ENCODE measurements at regions not wholly inside any gene's neighbourhood (a gene's known extent, or its start where the extent isn't known, plus 50 kb on each side); places are given as distances from the start of the nearest gene placed in this dataset.

GRCh38 chr7:85509476-85509875 lies 322.6 kb upstream of the SEMA3D start:
- Histone ChIP-seq H3K27me3 (ENCODE audit: control insufficient read depth, insufficient read depth, low read length) (no peaks in the 10 kb centered on the region), H3K4me3 (ENCODE audit: low read length) (no peak overlapping the region), H3K4me1 (ENCODE audit: control insufficient read depth, insufficient read depth, low read length) (no peaks in the 10 kb centered on the region), H3K36me3 (ENCODE audit: control insufficient read depth, insufficient read depth, low read length) (no peaks in the 10 kb centered on the region), H3K9me3 (ENCODE audit: control insufficient read depth, low read depth, low read length) (no peaks in the 10 kb centered on the region), H3K27ac (ENCODE audit: low read length) (no peak overlapping the region)
- DNase-seq: no peak
- no CpG with 5 or more reads among the region's 2 CpGs for WGBS (ENCODE audit: insufficient coverage, low lambda C conversion rate)

GRCh38 chr7:85508642-85509410 lies 322.0 kb upstream of the SEMA3D start:
- no peak overlapping the region for H3K4me3 ChIP-seq (ENCODE audit: low read length)
- H3K4me1 ChIP-seq (ENCODE audit: control insufficient read depth, insufficient read depth, low read length): no peaks in the 10 kb centered on the region
- H3K27ac ChIP-seq (ENCODE audit: low read length): no peak overlapping the region

GRCh38 chr7:85498031-85498430 lies 311.2 kb upstream of the SEMA3D start:
- H3K4me1 ChIP-seq (ENCODE audit: control insufficient read depth, insufficient read depth, low read length): no peaks in the 10 kb centered on the region
- no peak overlapping the region for H3K27ac ChIP-seq (ENCODE audit: low read length)
- no peak for DNase-seq
- no peaks in the 10 kb centered on the region for H3K9me3 ChIP-seq (ENCODE audit: control insufficient read depth, low read depth, low read length)
- no peak overlapping the region for H3K4me3 ChIP-seq (ENCODE audit: low read length)
- H3K27me3 ChIP-seq (ENCODE audit: control insufficient read depth, insufficient read depth, low read length): no peaks in the 10 kb centered on the region
- H3K36me3 ChIP-seq (ENCODE audit: control insufficient read depth, insufficient read depth, low read length): no peaks in the 10 kb centered on the region

More at GRCh38 chr7:85508642-85509410, 322.0 kb upstream of the SEMA3D start:
- Histone ChIP-seq H3K9me3 (ENCODE audit: control insufficient read depth, low read depth, low read length) (no peaks in the 10 kb centered on the region), H3K27me3 (ENCODE audit: control insufficient read depth, insufficient read depth, low read length) (no peaks in the 10 kb centered on the region), H3K36me3 (ENCODE audit: control insufficient read depth, insufficient read depth, low read length) (no peaks in the 10 kb centered on the region)
- DNase-seq: no peak
- WGBS (ENCODE audit: insufficient coverage, low lambda C conversion rate): no CpG with 5 or more reads among the region's 4 CpGs

GRCh38 chr7:85489498-85489897 lies 302.6 kb upstream of the SEMA3D start:
- no peak for DNase-seq

GRCh38 chr7:85488406-85488805 lies 301.6 kb upstream of the SEMA3D start:
- Histone ChIP-seq H3K36me3 (ENCODE audit: control insufficient read depth, insufficient read depth, low read length) (no peaks in the 10 kb centered on the region), H3K4me3 (ENCODE audit: low read length) (no peak overlapping the region), H3K27me3 (ENCODE audit: control insufficient read depth, insufficient read depth, low read length) (no peaks in the 10 kb centered on the region), H3K9me3 (ENCODE audit: control insufficient read depth, low read depth, low read length) (no peaks in the 10 kb centered on the region), H3K4me1 (ENCODE audit: control insufficient read depth, insufficient read depth, low read length) (no peaks in the 10 kb centered on the region), H3K27ac (ENCODE audit: low read length) (no peak overlapping the region)
- WGBS (ENCODE audit: insufficient coverage, low lambda C conversion rate): 100% methylated on average over 1 of the region's 1 CpG
- no peak for DNase-seq

More at GRCh38 chr7:85489498-85489897, 302.6 kb upstream of the SEMA3D start:
- Histone ChIP-seq H3K9me3 (ENCODE audit: control insufficient read depth, low read depth, low read length) (no peaks in the 10 kb centered on the region), H3K4me3 (ENCODE audit: low read length) (no peak overlapping the region), H3K4me1 (ENCODE audit: control insufficient read depth, insufficient read depth, low read length) (no peaks in the 10 kb centered on the region), H3K36me3 (ENCODE audit: control insufficient read depth, insufficient read depth, low read length) (no peaks in the 10 kb centered on the region), H3K27ac (ENCODE audit: low read length) (no peak overlapping the region), H3K27me3 (ENCODE audit: control insufficient read depth, insufficient read depth, low read length) (no peaks in the 10 kb centered on the region)
- WGBS (ENCODE audit: insufficient coverage, low lambda C conversion rate): 100% methylated on average over 1 of the region's 3 CpGs

- Histone ChIP-seq H3K9me3 (ENCODE audit: control insufficient read depth, low read depth, low read length) (no peaks in the 10 kb centered on the region), H3K4me3 (ENCODE audit: low read length) (no peak overlapping the region), H3K4me1 (ENCODE audit: control insufficient read depth, insufficient read depth, low read length) (no peaks in the 10 kb centered on the region), H3K27ac (ENCODE audit: low read length) (no peak overlapping the region), H3K27me3 (ENCODE audit: control insufficient read depth, insufficient read depth, low read length) (no peaks in the 10 kb centered on the region), H3K36me3 (ENCODE audit: control insufficient read depth, insufficient read depth, low read length) (no peaks in the 10 kb centered on the region)
- no CpG with 5 or more reads among the region's 1 CpG for WGBS (ENCODE audit: insufficient coverage, low lambda C conversion rate)
- no peak for DNase-seq
Observed at GRCh38 chr7:85483177-85483576, 296.3 kb upstream of the SEMA3D start.

GRCh38 chr7:85480666-85481065 lies 293.8 kb upstream of the SEMA3D start:
- H3K9me3 ChIP-seq (ENCODE audit: control insufficient read depth, low read depth, low read length): no peaks in the 10 kb centered on the region
- no peak overlapping the region for H3K27ac ChIP-seq (ENCODE audit: low read length)
- no peak overlapping the region for H3K4me3 ChIP-seq (ENCODE audit: low read length)
- no peaks in the 10 kb centered on the region for H3K27me3 ChIP-seq (ENCODE audit: control insufficient read depth, insufficient read depth, low read length)
- no peak for DNase-seq
- no CpG with 5 or more reads among the region's 1 CpG for WGBS (ENCODE audit: insufficient coverage, low lambda C conversion rate)
- no peaks in the 10 kb centered on the region for H3K4me1 ChIP-seq (ENCODE audit: control insufficient read depth, insufficient read depth, low read length)
- H3K36me3 ChIP-seq (ENCODE audit: control insufficient read depth, insufficient read depth, low read length): no peaks in the 10 kb centered on the region

- Histone ChIP-seq H3K36me3 (ENCODE audit: control insufficient read depth, insufficient read depth, low read length) (no peaks in the 10 kb centered on the region), H3K27me3 (ENCODE audit: control insufficient read depth, insufficient read depth, low read length) (no peaks in the 10 kb centered on the region), H3K4me3 (ENCODE audit: low read length) (no peak overlapping the region), H3K27ac (ENCODE audit: low read length) (no peak overlapping the region), H3K9me3 (ENCODE audit: control insufficient read depth, low read depth, low read length) (no peaks in the 10 kb centered on the region), H3K4me1 (ENCODE audit: control insufficient read depth, insufficient read depth, low read length) (no peaks in the 10 kb centered on the region)
- DNase-seq: no peak
- 80% methylated on average over 1 of the region's 5 CpGs for WGBS (ENCODE audit: insufficient coverage, low lambda C conversion rate)
Observed at GRCh38 chr7:85479918-85480643, 293.2 kb upstream of the SEMA3D start.

GRCh38 chr7:85478530-85478929 lies 291.7 kb upstream of the SEMA3D start:
- H3K27ac ChIP-seq (ENCODE audit: low read length): no peak overlapping the region
- H3K36me3 ChIP-seq (ENCODE audit: control insufficient read depth, insufficient read depth, low read length): no peaks in the 10 kb centered on the region
- H3K27me3 ChIP-seq (ENCODE audit: control insufficient read depth, insufficient read depth, low read length): no peaks in the 10 kb centered on the region
- no CpG with 5 or more reads among the region's 5 CpGs for WGBS (ENCODE audit: insufficient coverage, low lambda C conversion rate)
- no peak overlapping the region for H3K4me3 ChIP-seq (ENCODE audit: low read length)
- H3K4me1 ChIP-seq (ENCODE audit: control insufficient read depth, insufficient read depth, low read length): no peaks in the 10 kb centered on the region
- no peaks in the 10 kb centered on the region for H3K9me3 ChIP-seq (ENCODE audit: control insufficient read depth, low read depth, low read length)
- DNase-seq: no peak

GRCh38 chr7:85475476-85475875 lies 288.6 kb upstream of the SEMA3D start:
- H3K9me3 ChIP-seq (ENCODE audit: control insufficient read depth, low read depth, low read length): no peaks in the 10 kb centered on the region
- 100% methylated on average over 1 of the region's 2 CpGs for WGBS (ENCODE audit: insufficient coverage, low lambda C conversion rate)
- DNase-seq: no peak
- H3K4me3 ChIP-seq (ENCODE audit: low read length): no peak overlapping the region
- no peaks in the 10 kb centered on the region for H3K36me3 ChIP-seq (ENCODE audit: control insufficient read depth, insufficient read depth, low read length)
- H3K4me1 ChIP-seq (ENCODE audit: control insufficient read depth, insufficient read depth, low read length): no peaks in the 10 kb centered on the region
- H3K27ac ChIP-seq (ENCODE audit: low read length): no peak overlapping the region
- no peaks in the 10 kb centered on the region for H3K27me3 ChIP-seq (ENCODE audit: control insufficient read depth, insufficient read depth, low read length)

Measured in large intestine (tissue), 3 donors.